K562 (cell line): ENCODE measurements at regions not wholly inside any gene's neighbourhood (a gene's known extent, or its start where the extent isn't known, plus 50 kb on each side); places are given as distances from the start of the nearest gene placed in this dataset.

Experiments
- DDX20 ChIP-seq: fragments of 450-650 bp; IDR thresholded peaks from 2 replicates; pipeline ENCODE4 v1.6.1; 2016; ENCODE audit warnings: missing genetic modification characterization, low read depth, mild to moderate bottlenecking, missing compliant biosample characterization, moderate library complexity
- FIP1L1 ChIP-seq: fragments of 200-400 bp; formaldehyde crosslinking; IDR thresholded peaks from 2 replicates; pipeline ENCODE4 v1.6.1; 2018; ENCODE audit warnings: mild to moderate bottlenecking, low read depth, low read length; ENCODE audit not compliant: poor library complexity, severe bottlenecking
- KLF16 ChIP-seq: IDR thresholded peaks from 2 replicates; pipeline ENCODE4 v1.6.1; 2016; ENCODE audit warnings: antibody characterized with exemption
- MEF2A ChIP-seq: IDR thresholded peaks from 2 replicates; pipeline ENCODE4 v1.6.1; 2011; ENCODE audit warnings: low read depth, mild to moderate bottlenecking, low read length, moderate library complexity; ENCODE audit not compliant: control insufficient read depth
- SETDB1 ChIP-seq: IDR thresholded peaks from one replicate; pipeline ENCODE4 v1.6.1; 2012; ENCODE audit warnings: low read length, control low read depth, inconsistent platforms
- ZNF583 ChIP-seq: fragments of 250-450 bp; sonication (Bioruptor Pico); IDR thresholded peaks from 2 replicates; pipeline ENCODE4 v1.4.0; 2020
- ZNF717 ChIP-seq: fragments of 250-450 bp; sonication (Bioruptor Pico); IDR thresholded peaks from 2 replicates; pipeline ENCODE4 v1.5.0; 2021
- TF ChIP-seq, protein P1 (sequence below): IDR thresholded peaks from 3 replicates; pipeline ENCODE4 v1.6.1; 2011; ENCODE audit warnings: borderline replicate concordance, mild to moderate bottlenecking, moderate library complexity; ENCODE audit not compliant: insufficient read length; ENCODE audit errors: extremely low read depth
- TF ChIP-seq, protein P2 (sequence below): fragments of 450-650 bp; formaldehyde crosslinking; IDR thresholded peaks from 2 replicates; pipeline ENCODE4 v1.4.0; 2020; ENCODE audit warnings: mild to moderate bottlenecking
- TF ChIP-seq, protein P3 (sequence below): sonication (generic); formaldehyde crosslinking; IDR thresholded peaks from 2 replicates; pipeline ENCODE4 v1.8.0; 2022; ENCODE audit warnings: missing genetic modification reagents, mild to moderate bottlenecking, moderate library complexity, borderline replicate concordance
- TF ChIP-seq, protein P4 (sequence below): sonication (generic); formaldehyde crosslinking; IDR thresholded peaks from 2 replicates; pipeline ENCODE4 v1.9.0; 2022; ENCODE audit warnings: mild to moderate bottlenecking, missing genetic modification reagents
- TF ChIP-seq, protein P5 (sequence below), 2 experiments: fragments of 450-650 bp in 1 of 2; sonication (generic) in 1 of 2; formaldehyde crosslinking in 1 of 2; IDR thresholded peaks; 2 replicates each; pipeline versions ENCODE4 v1.7.1 to v1.9.0; 2016 to 2022; ENCODE audit warnings: inconsistent platforms in 1 of 2, mild to moderate bottlenecking in 1 of 2, missing genetic modification reagents in 1 of 2

DNA sequence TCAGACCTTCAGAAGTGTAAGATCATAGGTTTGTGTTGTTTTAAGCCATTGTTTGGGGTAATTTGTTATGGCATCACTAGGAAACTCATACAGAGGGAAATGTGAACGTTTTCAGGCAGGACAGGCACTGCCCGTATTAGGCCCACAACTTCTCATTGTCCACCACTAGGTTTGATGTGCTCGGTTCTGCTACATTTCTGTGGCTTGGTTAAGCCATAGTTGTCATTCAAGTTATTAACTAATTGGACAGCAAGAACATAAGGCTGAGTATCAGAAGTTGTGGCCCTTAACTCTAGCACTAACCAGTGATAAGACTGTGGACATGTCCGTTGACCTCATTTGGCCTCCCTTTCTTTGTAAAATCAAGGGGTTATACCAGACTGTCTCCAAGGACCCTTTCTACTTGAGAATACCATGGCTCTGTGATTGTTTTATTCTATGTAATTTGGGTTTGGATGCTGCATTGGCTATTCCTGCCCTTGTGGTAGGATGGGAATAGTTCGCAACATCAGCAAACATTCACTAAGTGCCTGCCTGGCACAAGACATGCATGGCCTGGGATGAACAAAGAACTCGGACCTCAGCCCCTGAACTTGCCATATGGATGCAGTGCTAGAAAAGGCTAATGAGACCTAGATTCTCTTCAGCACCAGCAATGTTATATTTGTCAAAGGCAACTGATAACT is 85.7 kb downstream of the CCDC71L start (continued):
- TF ChIP-seq, protein P1, sequence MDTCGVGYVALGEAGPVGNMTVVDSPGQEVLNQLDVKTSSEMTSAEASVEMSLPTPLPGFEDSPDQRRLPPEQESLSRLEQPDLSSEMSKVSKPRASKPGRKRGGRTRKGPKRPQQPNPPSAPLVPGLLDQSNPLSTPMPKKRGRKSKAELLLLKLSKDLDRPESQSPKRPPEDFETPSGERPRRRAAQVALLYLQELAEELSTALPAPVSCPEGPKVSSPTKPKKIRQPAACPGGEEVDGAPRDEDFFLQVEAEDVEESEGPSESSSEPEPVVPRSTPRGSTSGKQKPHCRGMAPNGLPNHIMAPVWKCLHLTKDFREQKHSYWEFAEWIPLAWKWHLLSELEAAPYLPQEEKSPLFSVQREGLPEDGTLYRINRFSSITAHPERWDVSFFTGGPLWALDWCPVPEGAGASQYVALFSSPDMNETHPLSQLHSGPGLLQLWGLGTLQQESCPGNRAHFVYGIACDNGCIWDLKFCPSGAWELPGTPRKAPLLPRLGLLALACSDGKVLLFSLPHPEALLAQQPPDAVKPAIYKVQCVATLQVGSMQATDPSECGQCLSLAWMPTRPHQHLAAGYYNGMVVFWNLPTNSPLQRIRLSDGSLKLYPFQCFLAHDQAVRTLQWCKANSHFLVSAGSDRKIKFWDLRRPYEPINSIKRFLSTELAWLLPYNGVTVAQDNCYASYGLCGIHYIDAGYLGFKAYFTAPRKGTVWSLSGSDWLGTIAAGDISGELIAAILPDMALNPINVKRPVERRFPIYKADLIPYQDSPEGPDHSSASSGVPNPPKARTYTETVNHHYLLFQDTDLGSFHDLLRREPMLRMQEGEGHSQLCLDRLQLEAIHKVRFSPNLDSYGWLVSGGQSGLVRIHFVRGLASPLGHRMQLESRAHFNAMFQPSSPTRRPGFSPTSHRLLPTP = no peak
- TF ChIP-seq, protein P2, sequence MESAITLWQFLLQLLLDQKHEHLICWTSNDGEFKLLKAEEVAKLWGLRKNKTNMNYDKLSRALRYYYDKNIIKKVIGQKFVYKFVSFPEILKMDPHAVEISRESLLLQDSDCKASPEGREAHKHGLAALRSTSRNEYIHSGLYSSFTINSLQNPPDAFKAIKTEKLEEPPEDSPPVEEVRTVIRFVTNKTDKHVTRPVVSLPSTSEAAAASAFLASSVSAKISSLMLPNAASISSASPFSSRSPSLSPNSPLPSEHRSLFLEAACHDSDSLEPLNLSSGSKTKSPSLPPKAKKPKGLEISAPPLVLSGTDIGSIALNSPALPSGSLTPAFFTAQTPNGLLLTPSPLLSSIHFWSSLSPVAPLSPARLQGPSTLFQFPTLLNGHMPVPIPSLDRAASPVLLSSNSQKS (CRISPR knock-in tag) = no peak
- TF ChIP-seq MEF2A (no peak), DDX20 (tag) (no peak), ZNF583 (CRISPR knock-in tag) (peak; percentile 59; the same call in 1 of the 2 replicates), ZNF717 (CRISPR knock-in tag) (no peak), FIP1L1 (no peak), KLF16 (no peak), SETDB1 (no peak)
- TF ChIP-seq, protein P3, sequence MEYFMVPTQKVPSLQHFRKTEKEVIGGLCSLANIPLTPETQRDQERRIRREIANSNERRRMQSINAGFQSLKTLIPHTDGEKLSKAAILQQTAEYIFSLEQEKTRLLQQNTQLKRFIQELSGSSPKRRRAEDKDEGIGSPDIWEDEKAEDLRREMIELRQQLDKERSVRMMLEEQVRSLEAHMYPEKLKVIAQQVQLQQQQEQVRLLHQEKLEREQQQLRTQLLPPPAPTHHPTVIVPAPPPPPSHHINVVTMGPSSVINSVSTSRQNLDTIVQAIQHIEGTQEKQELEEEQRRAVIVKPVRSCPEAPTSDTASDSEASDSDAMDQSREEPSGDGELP (CRISPR knock-in tag) = no peak
- TF ChIP-seq, protein P4, sequence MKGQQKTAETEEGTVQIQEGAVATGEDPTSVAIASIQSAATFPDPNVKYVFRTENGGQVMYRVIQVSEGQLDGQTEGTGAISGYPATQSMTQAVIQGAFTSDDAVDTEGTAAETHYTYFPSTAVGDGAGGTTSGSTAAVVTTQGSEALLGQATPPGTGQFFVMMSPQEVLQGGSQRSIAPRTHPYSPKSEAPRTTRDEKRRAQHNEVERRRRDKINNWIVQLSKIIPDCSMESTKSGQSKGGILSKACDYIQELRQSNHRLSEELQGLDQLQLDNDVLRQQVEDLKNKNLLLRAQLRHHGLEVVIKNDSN (CRISPR knock-in tag) = no peak
- TF ChIP-seq, protein P5, sequence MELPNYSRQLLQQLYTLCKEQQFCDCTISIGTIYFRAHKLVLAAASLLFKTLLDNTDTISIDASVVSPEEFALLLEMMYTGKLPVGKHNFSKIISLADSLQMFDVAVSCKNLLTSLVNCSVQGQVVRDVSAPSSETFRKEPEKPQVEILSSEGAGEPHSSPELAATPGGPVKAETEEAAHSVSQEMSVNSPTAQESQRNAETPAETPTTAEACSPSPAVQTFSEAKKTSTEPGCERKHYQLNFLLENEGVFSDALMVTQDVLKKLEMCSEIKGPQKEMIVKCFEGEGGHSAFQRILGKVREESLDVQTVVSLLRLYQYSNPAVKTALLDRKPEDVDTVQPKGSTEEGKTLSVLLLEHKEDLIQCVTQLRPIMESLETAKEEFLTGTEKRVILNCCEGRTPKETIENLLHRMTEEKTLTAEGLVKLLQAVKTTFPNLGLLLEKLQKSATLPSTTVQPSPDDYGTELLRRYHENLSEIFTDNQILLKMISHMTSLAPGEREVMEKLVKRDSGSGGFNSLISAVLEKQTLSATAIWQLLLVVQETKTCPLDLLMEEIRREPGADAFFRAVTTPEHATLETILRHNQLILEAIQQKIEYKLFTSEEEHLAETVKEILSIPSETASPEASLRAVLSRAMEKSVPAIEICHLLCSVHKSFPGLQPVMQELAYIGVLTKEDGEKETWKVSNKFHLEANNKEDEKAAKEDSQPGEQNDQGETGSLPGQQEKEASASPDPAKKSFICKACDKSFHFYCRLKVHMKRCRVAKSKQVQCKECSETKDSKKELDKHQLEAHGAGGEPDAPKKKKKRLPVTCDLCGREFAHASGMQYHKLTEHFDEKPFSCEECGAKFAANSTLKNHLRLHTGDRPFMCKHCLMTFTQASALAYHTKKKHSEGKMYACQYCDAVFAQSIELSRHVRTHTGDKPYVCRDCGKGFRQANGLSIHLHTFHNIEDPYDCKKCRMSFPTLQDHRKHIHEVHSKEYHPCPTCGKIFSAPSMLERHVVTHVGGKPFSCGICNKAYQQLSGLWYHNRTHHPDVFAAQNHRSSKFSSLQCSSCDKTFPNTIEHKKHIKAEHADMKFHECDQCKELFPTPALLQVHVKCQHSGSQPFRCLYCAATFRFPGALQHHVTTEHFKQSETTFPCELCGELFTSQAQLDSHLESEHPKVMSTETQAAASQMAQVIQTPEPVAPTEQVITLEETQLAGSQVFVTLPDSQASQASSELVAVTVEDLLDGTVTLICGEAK (IDR thresholded peaks at IDR 0.05) = no peak
- TF ChIP-seq, protein P5 (CRISPR knock-in tag; IDR thresholded peaks at IDR 0.05) = no peak
